Epidermal melanocyte (primary cell): ENCODE measurements at regions not wholly inside any gene's neighbourhood (a gene's known extent, or its start where the extent isn't known, plus 50 kb on each side); places are given as distances from the start of the nearest gene placed in this dataset.
"Not testable (repeated sequence)": the region's sequence is repeated elsewhere in the genome, so short reads cannot be mapped to it uniquely, and the experiment has no call there.

Experiments used
- DNase-seq: peaks from one replicate; pipeline ENCODE4 v3.0.0; 2011; ENCODE audit warnings: low spot score; ENCODE audit not compliant: insufficient read length

DNA sequence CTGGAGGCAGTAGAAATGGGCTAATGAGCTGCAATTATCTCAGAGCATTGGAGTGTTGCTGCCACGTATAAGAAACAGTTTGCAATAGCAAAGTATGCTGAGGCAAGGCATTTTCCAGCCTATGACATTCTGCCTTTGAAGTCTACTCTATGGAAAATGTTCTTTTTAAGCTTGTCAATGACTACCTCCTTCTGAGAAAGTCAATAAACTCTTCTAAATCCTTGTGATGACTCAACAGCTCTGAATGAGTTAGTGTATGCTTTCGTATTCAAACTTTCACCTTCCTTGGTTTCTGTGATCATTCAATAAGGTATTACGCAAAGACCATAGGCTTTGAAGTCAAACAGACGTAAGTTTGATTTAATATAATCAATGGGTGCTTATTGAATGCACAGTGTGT, 111.2 kb downstream of the CAPZA3 start:
- DNase-seq, result no peak

DNA sequence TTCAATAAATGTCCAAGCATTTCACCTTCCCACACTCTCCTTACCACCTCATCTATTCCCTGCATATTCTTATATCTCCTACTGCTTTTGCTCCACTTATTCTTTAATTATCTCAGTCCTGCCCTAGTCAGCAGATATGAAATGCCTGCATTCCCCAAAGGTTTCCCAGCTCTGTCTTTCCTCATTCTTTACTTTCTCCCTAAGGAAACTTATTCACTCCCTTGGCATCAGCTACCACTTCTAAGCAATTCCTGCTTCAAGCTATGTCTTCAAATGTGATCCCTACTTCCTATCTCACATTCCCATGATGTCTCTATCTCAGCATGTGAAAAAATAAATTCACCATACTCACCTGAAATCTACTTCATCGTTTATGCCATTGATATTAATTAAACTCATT, 111.8 kb downstream of the CAPZA3 start:
- DNase-seq, result no peak

DNA sequence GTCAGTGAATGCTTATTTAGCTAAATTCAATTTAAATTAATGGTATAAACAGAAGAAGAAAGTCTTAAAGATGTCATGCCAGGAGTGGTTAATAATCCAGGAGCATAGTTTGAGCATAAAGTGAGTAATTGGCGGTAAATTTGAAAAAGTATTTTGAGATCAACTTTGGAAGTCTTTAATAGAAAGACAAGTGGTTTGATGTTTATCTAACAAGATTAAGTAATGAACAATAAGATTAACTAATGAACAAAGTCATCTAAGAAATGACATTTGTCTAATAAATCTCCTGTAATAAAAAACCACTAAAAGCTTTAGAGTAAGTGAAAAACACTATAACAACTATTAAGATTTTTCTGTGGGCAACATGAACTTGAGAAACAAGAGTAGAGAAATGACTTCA, 112.8 kb downstream of the CAPZA3 start:
- DNase-seq, result no peak

DNA sequence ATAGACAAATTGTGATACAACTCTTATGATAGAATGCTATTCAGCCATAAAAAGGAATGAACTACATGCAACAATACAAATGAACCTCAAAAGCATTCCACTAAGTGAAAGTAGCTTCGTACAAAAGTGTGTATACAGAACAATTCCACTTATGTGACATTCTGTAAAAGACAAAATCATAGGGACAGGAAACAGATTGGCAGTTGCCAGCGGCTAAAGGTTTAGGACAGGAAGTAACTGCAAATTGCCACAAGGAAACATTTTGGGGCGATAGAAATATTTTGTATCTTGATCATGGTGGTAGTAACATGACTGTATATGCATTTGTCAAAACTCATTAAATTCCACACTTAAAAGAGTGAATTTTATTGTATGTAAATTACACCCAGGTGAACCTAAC, 113.4 kb downstream of the CAPZA3 start:
- no peak for DNase-seq

DNA sequence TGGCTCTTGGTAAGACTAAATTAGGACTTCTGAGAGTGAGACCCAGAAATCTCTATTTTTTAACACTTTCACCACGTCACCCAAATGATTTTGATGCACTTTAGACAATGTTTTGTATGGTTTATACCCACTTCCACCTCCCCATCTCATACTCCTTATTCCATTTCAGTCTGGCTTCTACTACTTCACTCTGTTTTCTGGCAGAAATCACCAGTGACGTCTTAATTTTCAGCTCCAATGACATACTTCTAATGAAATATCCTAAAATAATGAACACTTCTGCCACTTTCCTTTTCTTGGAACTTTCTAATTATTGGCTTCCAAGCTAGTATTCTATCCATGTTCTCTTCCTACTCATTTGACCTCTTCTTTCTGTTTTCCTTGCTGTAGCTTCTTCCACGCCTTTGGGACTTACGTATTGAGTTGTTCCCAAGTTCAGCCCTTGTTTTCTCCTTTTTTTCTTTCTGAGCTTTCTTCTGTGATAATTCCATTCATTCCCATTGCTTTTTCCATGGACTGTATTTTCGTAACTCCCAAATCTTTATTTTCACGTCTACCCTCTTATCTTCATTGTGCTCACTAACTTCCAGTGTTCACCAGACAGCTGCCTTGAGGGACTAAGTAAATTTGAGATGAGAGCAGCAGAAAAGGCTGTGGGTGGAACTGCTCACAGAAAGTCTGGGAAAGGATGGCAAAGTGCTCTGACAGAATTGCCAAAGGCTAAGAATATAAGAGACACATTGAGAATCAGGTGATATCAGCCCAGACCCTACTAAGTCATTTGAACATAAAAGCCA, 115.8 kb downstream of the CAPZA3 start:
- no peak for DNase-seq

DNA sequence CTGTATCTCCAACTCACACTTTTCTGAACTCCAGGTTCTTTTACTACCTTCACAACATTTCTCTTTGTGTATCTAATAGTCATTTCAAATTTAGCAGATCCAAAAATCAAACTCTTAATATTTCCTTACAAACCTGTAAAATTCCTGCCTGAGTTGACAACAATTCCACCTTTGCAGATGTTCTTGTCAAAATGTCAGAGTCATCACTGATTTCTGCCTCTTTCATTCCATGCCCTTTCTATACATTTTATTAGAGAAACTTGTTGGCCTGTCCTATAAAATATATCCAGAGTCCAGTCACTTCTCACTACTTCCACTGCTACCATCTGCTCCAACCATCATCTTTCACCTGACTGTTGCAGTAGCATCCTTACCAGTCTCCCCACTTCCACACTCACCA, 119.7 kb downstream of the CAPZA3 start:
- no peak for DNase-seq

DNA sequence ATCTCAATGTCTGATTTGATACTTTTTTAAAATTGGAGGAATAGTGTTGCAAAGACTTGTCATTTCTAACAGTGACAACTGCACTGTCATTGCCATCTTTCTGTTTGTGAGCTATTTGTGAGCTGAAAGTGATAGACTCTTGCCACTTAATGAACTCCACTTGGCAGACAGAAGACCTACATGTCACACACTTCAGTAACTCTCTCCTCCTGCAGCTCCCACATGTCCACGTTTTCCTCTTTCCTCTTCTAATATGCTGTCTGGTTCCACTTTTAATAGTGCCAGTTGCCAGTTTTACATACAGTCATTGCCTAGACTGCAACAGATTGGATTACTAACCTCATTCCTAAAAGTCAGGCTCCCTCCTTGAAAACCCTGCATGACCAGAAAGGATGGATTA, 121.5 kb downstream of the CAPZA3 start:
- DNase-seq, result no peak

DNA sequence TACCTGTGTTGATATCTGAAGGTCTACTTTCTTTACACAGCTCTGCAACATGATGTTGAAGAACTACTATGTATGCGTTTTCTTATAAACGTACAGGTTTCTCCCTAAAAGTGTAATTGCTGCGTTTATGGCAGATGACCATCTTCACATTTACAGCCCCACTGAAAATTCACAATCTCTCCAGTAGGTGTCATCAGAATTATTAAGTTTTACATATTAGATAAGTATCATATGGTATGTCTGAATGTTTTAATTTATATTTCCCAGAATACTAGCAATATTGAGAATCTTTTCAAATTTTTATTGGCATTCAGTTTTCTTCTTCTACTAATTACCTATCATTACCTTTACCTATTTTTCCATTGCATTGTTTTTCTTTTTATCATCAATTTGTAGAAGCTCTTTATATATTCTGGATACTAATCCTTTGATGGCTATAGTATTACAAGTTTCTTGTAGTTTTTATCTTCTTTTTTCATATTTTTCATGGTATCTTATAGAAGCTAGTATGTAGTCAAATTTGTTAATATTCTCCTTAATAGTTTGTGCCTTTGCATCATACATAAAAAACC, 123.5 kb downstream of the CAPZA3 start:
- no peak for DNase-seq

DNA sequence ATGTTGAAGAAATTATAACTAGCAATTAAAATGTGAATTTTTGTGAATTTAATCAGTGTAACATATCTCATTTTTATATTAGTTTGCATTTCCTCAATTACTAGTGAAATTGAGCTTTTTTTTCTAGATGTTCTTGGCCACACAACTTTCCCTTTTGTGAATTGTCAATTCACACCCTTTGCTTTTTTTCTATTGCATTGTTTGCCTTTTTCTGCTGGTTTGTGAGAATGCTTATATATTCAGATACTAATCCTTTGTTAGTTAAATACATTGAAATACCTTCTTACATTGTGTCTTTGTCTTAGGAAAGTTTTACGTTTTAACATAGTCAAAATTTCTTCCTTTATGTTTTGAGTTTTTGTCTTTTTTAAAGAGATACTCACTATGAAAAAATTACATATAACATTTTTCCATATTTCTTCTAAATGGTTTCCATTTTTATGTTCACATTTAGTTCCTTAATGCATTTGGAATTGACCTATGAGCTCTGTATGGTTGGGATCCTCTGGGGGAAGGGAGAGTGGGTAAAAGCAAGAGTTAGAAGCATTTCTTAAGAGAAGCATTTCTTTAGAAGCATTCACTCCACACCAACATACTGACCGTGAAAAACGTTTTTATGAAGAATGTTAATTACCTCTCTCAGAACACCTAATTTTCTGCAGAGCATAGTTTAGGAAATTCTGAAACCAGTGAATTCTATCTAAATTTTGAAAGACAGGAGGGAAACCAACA, 126.0 kb downstream of the CAPZA3 start:
- no peak for DNase-seq

DNA sequence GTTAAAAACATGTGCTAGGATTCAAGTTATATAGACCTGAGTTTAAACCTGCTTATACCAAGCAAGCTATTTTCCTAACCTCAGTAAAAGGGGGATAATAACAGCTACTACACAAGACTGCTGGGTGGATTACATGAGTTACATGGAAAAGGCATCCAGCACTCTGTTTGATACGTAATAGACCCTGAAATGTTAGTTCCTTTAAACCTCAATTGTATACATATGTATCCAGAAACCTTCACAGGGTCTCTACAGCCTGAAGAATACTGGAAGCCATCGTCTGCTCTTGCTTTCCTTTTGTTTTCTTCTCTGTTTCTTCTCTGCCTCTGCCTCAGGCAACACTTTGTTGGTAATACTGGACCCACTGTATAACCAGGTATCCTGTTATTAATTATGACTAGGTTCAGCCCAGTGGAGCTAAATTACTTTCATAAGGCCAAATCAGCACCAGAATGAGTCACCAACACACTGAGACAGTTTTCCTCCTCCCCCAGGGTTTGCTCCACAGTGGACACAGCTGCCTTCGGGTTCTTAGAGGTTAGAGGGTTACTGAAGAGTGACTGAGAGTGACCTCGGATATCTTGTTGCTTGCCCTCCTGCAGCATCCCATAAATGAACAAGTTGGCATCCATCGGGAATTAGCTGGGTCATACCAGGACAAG, 127.1 kb downstream of the CAPZA3 start:
- no peak for DNase-seq

DNA sequence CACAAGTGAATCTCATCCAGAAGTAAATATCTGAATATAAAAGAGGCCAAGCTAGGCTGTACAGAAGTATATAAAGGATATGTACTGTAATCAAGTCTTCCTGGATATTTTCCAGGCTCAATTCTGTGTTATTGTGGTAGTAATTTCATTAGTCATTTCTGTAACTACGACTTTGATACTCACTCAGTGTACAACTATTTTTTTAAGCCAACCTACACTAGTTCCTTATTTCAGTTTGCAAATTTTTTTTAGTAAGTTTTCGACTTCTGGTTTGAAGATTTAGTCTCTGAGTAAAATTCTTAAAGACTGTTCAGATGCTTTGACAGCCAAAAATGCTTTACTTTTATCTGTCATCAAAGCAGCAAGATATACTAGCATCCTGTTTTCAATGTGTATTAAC, 130.8 kb downstream of the CAPZA3 start:
- DNase-seq, result no peak

DNA sequence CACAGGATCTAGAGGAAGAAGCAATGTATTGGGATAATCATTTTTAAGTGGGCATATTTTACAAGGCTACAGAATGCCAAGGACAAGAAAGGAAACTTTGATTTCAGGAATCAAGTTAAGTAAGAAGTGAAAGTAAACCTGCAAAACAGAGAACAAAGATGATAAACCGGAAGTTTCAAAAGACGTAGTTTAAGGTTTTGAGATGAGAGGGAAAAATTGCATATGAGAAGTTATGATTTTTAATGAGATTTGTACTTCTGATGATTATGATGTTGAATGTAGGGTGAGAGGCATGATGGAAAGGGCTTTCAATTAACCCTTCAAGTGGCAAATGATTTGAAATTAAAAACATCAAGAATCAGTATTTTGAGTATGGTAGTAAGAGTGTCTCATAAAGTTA, 134.9 kb downstream of the CAPZA3 start:
- no peak for DNase-seq

DNA sequence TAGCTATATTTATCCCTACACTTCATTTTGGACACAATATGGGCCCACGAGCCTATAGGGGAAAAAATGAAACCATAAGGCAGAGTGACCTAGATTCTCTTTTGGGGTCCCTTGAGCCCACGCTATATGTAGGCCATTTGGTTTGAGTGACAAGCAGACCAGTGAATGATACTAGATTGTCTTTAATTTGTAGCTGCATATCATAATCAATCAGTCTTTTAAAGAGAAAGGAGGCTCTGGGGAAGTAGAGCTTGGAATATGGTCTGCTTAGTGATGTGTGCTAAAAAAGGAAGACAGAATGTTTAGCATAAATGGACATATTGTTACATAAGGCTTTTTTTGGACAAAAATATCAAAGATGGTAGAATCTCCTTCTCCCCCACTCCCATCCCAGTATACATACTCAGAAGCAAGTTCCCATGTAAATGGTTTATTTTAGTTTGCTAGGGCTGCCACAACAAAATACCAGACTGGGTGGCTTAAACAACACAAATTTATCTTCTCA, 140.8 kb downstream of the CAPZA3 start:
- no peak for DNase-seq

DNA sequence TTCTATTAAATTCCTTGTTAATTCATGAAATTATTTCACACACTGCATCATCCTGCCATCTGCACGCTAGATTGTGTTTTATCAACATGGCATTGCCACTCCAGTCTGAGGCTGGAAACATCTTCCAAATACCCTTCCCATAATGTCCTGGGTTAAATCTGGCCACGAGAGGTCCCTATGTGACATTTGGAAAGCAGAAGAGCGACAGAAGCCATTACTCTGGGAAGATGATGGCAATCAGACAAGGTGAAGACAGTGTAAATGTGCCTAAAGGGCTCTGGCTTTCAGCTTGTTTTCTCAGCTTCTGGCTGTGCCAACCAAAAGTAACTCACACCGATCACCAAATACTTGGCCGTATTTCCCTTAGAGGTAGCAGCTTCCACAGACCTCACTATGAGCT, 144.8 kb downstream of the CAPZA3 start:
- no peak for DNase-seq

DNA sequence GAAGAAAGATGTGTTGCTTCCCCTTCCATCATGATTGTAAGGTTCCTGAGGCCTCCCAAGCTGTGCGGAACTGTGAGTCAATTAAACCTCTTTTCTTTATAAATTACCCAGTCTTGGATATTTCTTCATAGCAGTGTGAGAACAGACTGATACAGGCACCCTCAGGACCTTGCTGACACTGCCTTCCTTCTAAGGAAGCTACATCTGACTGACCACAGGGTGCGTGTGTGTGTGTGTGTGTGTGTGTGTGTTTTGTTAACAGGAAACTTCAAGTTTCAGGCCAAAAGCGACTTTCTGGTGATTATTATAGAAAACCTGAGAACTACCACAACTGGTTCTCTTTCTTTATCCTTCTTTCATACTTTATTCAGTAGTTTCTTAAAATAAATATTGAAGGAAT, 149.0 kb downstream of the CAPZA3 start:
- DNase-seq, result no peak

DNA sequence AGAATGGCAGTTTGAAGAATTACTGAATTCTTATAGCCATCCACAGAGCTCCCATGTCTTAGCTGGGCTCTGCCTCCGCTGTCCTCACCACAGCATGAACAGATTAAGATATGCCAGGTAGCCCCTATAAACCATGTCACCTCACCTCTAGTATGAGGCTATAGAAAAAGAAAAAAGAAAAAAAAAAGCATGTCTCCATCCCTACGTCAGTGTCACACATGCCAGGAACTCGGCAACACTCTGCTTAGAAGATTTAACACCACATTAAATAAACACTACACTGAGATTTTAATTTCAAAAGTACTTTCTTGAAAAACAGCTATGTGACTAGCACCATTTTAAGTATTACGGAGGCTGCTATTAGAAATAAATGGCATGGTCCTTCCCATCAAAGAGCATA, 149.4 kb downstream of the CAPZA3 start:
- no peak for DNase-seq

DNA sequence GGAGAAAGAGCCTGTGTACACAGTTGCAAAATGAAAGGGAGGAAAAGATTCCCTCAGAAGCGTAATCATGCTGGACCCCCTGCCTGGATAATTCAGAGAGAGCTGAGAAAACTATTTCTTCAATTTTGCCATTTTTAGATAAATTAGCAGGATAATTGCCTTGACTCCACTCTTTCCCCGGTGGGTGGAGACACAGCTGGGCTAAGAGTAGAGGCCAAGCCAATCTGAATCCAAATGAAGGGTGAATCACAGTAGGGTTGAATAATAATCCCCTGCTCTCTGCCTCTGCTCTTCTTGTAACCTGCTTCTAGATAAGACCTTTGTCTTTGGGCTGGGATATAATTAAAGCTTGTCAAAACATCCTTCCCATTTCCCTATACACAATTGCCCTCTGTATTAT, 150.1 kb downstream of the CAPZA3 start:
- no peak for DNase-seq

DNA sequence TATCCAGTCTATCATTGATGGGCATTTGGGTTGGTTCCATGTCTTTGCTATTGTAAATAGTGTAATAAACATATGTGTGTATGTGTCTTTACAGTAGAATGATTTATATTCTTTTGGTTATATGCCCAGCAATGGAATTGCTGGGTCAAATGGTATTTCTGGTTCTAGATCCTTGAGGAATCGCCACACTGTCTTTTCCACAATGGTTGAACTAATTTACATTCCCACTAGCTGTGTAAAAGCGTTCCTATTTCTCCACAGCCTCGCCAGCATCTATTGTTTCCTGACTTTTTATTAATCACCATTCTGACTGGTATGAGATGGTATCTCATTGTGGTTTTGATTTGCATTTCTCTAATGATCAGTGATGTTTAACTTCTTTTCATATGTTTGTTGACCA, 152.7 kb downstream of the CAPZA3 start:
- not testable (repeated sequence) for DNase-seq

DNA sequence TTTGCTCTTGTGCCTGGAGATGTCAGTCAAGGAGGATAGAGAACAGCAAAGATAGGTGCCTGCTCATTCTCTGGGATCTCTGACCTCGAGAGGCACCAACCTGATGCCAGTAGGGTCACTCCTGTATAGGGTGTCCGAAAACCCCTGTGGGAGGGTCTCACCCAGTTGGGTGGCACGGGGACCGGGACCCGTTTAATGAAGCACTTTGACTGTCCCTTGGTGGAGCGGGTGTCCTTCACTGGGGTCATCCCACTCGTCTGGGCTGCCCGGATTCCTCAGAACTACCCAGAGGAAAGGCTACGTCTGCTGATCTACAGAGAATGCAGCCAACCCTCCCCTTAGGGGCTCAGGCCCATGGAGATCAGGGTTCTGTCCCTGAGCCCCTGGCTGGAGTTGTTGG, 157.6 kb downstream of the CAPZA3 start:
- no peak for DNase-seq

DNA sequence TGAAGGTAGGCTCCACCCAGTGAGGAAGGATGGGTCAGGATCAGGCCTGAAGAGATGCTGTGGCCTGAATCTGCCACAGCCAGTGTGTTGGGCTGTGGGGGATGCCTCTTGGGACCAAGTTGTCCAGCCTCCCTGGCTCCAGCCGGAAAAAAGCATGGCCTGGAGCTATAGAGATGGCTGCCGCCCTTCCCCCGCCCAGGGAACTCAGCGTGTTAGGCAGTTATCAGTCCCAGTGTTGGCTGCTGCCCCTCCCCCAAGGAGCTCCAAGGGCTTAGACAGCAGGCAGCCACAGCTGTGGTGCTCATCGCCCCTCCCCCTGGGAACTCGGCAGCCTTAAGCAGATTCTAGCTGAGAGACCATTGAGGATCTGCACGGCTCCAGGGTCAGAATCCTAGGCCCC, 158.0 kb downstream of the CAPZA3 start:
- DNase-seq, result no peak

DNA sequence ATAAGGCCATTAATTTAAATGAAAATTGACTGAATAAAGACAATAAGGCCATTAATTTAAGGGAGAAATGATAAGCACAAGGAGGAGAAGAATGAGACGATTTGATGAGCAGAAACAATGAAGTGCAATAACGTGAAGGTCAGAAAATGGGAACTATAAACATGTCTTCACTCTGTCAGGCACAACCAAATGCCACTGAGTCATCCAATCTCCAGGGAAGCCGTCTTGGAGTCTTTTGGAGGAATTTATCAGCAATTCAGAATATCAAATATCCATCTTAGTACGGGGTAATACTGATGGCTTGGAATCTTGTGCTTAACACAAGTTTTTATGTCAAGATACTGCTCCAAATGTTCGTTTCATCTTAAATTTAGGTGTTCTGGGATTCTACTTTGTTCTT, 159.9 kb downstream of the CAPZA3 start:
- no peak for DNase-seq

DNA sequence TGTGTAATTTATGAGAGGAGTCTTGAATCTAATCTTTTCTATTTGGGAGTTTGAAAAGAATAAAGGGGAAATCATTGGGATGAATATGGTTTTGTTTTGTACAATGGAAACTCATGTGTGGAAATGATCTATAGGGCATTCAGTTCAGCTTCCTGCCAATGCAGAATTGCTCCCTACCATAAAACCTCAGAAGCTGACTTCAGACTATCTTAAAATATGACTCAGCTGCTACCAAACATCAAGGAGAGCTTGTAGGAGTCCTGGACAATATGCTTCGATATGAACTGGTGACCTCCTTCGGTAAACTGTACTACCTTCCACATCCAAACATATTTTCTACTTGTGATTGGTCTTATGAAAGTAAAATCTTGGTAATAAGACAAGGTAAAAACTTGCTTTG, 160.6 kb downstream of the CAPZA3 start:
- no peak for DNase-seq
